Activated T-helper 1 cell treated with anti-CD3 and anti-CD28 coated beads, Interleukin-12 subunit alpha, Interleukin-12 subunit beta, Interleukin-2, Interleukin-4 antibody, amounts not matched to agents 30 ng/mL and 10 ng/mL and 1 ng/mL, durations not matched to agents 14 hours and 24 hours and 36 hours (primary cell): ENCODE measurements at regions not wholly inside any gene's neighbourhood (a gene's known extent, or its start where the extent isn't known, plus 50 kb on each side); places are given as distances from the start of the nearest gene placed in this dataset.
"Not testable (repeated sequence)": the region's sequence is repeated elsewhere in the genome, so short reads cannot be mapped to it uniquely, and the experiment has no call there.

Experiments
- DNase-seq: peaks from one replicate; pipeline ENCODE4 v3.0.0; 2021; ENCODE audit warnings: low spot score
- H3K27ac Mint-ChIP-seq: one replicate; pipeline ENCODE4 v1.8.0; 2021; ENCODE audit warnings: mild to moderate bottlenecking, mixed read lengths
- H3K27me3 Mint-ChIP-seq: one replicate; pipeline ENCODE4 v1.8.0; 2022; ENCODE audit warnings: mild to moderate bottlenecking, moderate library complexity, mixed read lengths; ENCODE audit not compliant: insufficient read depth
- H3K36me3 Mint-ChIP-seq: one replicate; pipeline ENCODE4 v1.8.0; 2021; ENCODE audit warnings: low read depth, mixed read lengths
- H3K4me1 Mint-ChIP-seq: one replicate; pipeline ENCODE4 v1.8.0; 2021; ENCODE audit warnings: low read depth, mixed read lengths
- H3K4me3 Mint-ChIP-seq: one replicate; pipeline ENCODE4 v1.8.0; 2021; ENCODE audit warnings: mild to moderate bottlenecking, moderate library complexity, mixed read lengths
- H3K9me3 Mint-ChIP-seq: one replicate; pipeline ENCODE4 v1.8.0; 2021; ENCODE audit warnings: mixed read lengths
- intact Hi-C: fragments of 100-400 bp; cut with micrococcal nuclease; formaldehyde crosslinking; loops from one replicate; pipeline ENCODE4 v1.15.1; 2024

DNA sequence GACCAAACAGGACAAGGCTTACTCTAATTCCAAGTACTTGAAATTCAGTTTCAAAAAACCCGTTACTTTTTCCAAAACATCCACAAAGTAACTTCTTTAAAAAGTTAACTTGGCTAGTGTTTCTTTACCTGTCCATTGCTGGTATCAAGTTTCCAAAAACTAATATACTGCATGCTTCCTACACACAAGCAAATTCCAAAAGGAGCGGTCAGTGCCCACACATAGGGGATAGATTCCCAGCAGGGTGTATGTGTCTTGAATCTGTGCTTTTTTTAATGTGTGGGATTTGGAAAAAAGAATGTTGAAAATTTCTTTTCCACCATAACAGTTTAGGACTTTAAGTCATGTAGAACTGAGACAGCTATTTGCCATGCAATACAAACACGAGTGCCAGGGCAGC is 367.8 kb upstream of the SOX9 start:
- no peaks in the 10 kb centered on the region for H3K27me3 Mint-ChIP-seq

DNA sequence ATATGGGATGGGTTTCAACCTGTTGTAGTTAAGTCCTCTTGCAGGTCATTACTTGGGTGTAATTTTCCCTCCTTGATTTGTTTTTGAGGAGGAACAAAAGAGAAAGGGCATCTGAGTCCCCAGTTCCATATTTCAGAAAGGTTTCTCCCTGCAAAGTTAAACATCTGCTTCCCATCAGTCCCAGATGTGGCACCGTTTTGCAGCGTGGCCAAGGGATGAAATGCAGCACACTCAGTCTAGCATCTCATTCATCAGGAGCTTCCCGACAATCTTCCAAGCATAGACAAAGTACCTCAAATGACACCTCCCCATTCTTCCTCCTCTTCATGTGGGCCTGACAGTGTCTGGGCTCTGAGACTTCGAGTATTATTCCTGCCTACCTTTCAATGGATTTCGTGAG is 363.7 kb upstream of the SOX9 start:
- Mint-ChIP-seq H3K36me3 (no peaks in the 10 kb centered on the region), H3K4me1 (no peaks in the 10 kb centered on the region), H3K27me3 (no peaks in the 10 kb centered on the region), H3K4me3 (no peak overlapping the region), H3K27ac (no peak overlapping the region), H3K9me3 (no peaks in the 10 kb centered on the region)
- no peak for DNase-seq
- intact Hi-C loops: no loop called here

More for the DNA sequence above, 367.8 kb upstream of the SOX9 start:
- intact Hi-C loops: no loop called here
- no peak for DNase-seq
- Mint-ChIP-seq H3K27ac (no peak overlapping the region), H3K4me1 (no peaks in the 10 kb centered on the region), H3K36me3 (no peaks in the 10 kb centered on the region), H3K9me3 (no peaks in the 10 kb centered on the region), H3K4me3 (no peak overlapping the region)

GRCh38 chr17:71757956-71758355 is 362.9 kb upstream of the SOX9 start:
- Mint-ChIP-seq H3K27me3 (no peaks in the 10 kb centered on the region), H3K27ac (no peak overlapping the region), H3K36me3 (no peaks in the 10 kb centered on the region), H3K9me3 (no peaks in the 10 kb centered on the region), H3K4me3 (no peak overlapping the region), H3K4me1 (no peaks in the 10 kb centered on the region)
- DNase-seq: no peak
- intact Hi-C loops: no loop called here

- H3K4me3 Mint-ChIP-seq: no peak overlapping the region
- no peaks in the 10 kb centered on the region for H3K27me3 Mint-ChIP-seq
- H3K27ac Mint-ChIP-seq: no peak overlapping the region
- H3K36me3 Mint-ChIP-seq: no peaks in the 10 kb centered on the region
- intact Hi-C loops: no loop called here
- no peak for DNase-seq
- peaks cover 2% of the 10 kb centered on the region for H3K9me3 Mint-ChIP-seq
- H3K4me1 Mint-ChIP-seq: no peaks in the 10 kb centered on the region
Measured at GRCh38 chr17:71759422-71760060, 361.3 kb upstream of the SOX9 start.

GRCh38 chr17:71760062-71760720 is 360.6 kb upstream of the SOX9 start:
- Mint-ChIP-seq H3K9me3 (peaks cover 5% of the 10 kb centered on the region), H3K36me3 (no peaks in the 10 kb centered on the region), H3K27ac (no peak overlapping the region), H3K27me3 (no peaks in the 10 kb centered on the region), H3K4me1 (no peaks in the 10 kb centered on the region), H3K4me3 (no peak overlapping the region)
- DNase-seq: no peak
- intact Hi-C loops: no loop called here

- intact Hi-C loops: no loop called here
- Mint-ChIP-seq H3K36me3 (no peaks in the 10 kb centered on the region), H3K27me3 (no peaks in the 10 kb centered on the region), H3K27ac (no peak overlapping the region), H3K9me3 (peaks cover 5% of the 10 kb centered on the region), H3K4me3 (no peak overlapping the region), H3K4me1 (no peaks in the 10 kb centered on the region)
- DNase-seq: no peak
Measured at GRCh38 chr17:71762526-71762925, 358.3 kb upstream of the SOX9 start.

DNA sequence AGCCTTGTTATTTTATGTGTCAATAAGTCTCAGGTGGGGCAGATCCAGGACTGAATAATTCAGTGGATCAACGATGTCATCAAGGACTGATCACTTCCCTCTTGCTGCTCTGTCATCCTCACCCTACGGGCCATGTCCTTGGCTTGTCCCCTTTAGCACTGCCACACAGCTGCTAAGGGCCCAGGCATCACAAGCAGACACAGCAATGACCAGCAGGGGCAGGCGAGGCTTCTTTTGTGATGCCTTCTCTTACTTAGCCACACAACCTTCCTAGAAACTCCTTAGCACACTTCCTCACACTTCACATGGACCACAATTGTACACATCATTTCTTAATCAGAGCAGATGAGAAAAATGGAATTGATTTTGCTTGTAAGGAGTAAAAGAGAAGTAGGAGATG is 356.3 kb upstream of the SOX9 start:
- Mint-ChIP-seq H3K36me3 (no peaks in the 10 kb centered on the region), H3K27me3 (no peaks in the 10 kb centered on the region), H3K4me3 (no peak overlapping the region), H3K4me1 (no peaks in the 10 kb centered on the region), H3K27ac (no peak overlapping the region), H3K9me3 (peaks cover 5% of the 10 kb centered on the region)
- DNase-seq: no peak
- intact Hi-C loops: no loop called here

DNA sequence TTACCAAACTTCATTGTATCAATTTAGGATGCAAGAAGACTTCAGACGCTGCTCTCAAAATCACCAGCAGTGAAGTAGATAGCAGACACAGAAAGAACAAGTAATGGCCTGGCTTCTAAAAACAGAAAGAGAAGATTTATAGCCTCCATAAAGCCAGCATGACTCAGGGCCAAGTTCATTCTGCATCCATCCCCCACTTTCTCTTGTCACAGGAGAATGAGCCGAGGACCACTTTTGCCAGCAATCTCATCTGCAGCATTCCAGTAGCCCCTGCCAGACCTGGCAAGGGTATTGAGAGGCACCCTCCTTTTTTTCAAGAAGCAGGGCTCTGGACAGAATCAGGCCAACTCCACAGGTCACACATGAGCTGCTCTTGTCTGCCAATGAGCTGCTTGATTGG is 355.4 kb upstream of the SOX9 start:
- no peak for DNase-seq
- intact Hi-C loops: no loop called here
- H3K36me3 Mint-ChIP-seq: no peaks in the 10 kb centered on the region
- no peaks in the 10 kb centered on the region for H3K4me1 Mint-ChIP-seq
- H3K4me3 Mint-ChIP-seq: no peak overlapping the region
- H3K27me3 Mint-ChIP-seq: no peaks in the 10 kb centered on the region
- peaks cover 5% of the 10 kb centered on the region for H3K9me3 Mint-ChIP-seq
- H3K27ac Mint-ChIP-seq: no peak overlapping the region

GRCh38 chr17:71769850-71770249 is 351.0 kb upstream of the SOX9 start:
- Mint-ChIP-seq H3K36me3 (no peaks in the 10 kb centered on the region), H3K9me3 (peaks cover 6% of the 10 kb centered on the region), H3K4me1 (no peaks in the 10 kb centered on the region), H3K4me3 (no peak overlapping the region), H3K27me3 (no peaks in the 10 kb centered on the region), H3K27ac (no peak overlapping the region)
- intact Hi-C loops: no loop called here
- no peak for DNase-seq

DNA sequence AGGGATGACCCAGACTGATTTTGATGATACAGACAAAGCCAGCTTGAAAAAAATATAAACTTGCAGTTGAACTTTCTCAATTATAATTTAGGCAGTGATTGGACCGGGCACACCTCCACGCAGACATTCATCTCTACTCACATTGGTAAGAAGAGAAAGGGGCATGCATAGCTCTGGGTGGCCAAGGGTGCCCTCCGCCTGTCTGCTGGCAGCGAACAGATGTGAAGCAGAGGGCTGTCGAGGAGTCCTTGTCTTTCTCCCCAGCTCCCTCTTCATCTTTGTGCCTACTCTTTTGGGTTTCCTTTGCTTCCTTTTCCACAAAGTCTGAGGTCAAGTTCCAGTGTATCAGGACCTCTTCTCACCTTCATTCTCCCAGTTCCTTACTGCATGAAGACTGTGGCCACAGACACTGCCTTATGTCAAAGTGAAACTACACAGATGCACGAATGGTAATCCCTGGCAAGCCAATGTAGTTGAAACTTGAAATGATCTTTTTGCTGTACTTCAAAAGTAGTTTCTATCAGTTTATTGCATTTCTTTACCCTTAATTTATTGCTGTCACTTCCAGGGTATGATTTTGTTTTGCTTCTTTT is 343.7 kb upstream of the SOX9 start:
- peaks cover 5% of the 10 kb centered on the region for H3K9me3 Mint-ChIP-seq
- intact Hi-C loops: no loop called here
- no peaks in the 10 kb centered on the region for H3K4me1 Mint-ChIP-seq
- DNase-seq: no peak
- H3K27me3 Mint-ChIP-seq: no peaks in the 10 kb centered on the region
- no peak overlapping the region for H3K27ac Mint-ChIP-seq
- no peaks in the 10 kb centered on the region for H3K36me3 Mint-ChIP-seq
- no peak overlapping the region for H3K4me3 Mint-ChIP-seq

DNA sequence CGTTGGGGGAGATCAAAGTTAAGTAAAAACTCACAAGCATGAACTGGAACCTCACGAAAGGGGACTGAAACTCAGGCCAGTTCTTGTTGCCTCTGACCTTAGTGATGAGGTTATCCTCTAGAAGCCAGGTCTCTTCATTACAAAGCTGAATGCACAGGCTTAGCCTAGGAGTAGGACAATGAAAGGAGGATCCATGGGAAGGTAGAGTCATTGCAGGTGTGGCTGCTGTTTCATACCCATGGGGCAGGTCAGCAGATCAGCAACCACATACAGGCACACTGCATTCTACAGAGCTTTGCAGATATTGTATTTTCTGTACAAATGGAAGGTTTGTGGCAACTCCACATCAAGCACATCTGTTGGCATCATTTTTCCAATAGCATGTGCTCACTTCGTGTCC is 341.3 kb upstream of the SOX9 start:
- Mint-ChIP-seq H3K9me3 (peaks cover 5% of the 10 kb centered on the region), H3K4me1 (no peaks in the 10 kb centered on the region), H3K4me3 (no peak overlapping the region), H3K27ac (no peak overlapping the region), H3K36me3 (no peaks in the 10 kb centered on the region), H3K27me3 (no peaks in the 10 kb centered on the region)
- intact Hi-C loops: no loop called here
- no peak for DNase-seq

DNA sequence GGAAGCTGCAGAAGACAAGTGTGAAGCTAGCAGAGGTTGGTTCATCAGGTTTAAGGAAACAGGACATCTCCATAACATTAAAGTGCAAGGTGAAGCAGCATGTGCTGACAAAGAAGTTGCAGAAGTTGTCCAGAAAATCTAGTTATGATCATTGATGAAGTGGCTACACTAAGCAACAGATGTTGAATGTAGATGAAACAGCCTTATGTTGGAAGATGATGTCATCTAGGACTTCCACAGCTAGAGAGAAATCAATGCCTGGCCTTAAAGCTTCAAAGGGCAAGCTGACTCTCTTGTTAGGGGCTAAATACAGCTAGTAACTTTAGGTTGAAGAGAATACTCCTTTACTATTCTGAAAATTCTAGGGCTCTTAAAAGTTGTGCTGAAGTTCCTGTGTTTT is 340.2 kb upstream of the SOX9 start:
- no peak for DNase-seq
- Mint-ChIP-seq H3K9me3 (peaks cover 10% of the 10 kb centered on the region), H3K4me3 (no peak overlapping the region), H3K4me1 (no peaks in the 10 kb centered on the region), H3K27me3 (no peaks in the 10 kb centered on the region), H3K36me3 (no peaks in the 10 kb centered on the region), H3K27ac (no peak overlapping the region)
- intact Hi-C loops: loop anchor here (10.0 kb wide), 1 partner anchor 124 kb away; no protein-coding TSS in a partner anchor

DNA sequence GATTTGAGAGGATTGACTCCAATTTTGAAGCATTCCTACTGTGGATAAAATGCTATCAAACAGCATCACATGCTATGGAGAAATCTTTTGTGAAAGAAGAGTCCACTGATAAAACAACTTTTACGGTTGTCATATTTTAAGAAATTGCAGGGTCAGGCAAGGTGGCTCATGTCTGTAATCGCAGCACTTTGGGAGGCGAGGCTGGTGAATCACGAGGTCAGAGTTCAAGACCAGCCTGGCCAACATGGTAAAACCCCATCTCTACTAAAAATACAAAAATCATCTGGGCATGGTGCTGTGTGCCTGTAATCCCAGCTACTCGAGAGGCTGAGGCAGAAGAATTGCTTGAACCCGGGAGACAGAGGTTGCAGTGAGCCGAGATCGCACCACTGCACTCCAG is 338.8 kb upstream of the SOX9 start:
- H3K9me3 Mint-ChIP-seq: peaks cover 11% of the 10 kb centered on the region
- H3K36me3 Mint-ChIP-seq, H3K4me3 Mint-ChIP-seq, DNase-seq, H3K4me1 Mint-ChIP-seq, H3K27ac Mint-ChIP-seq, H3K27me3 Mint-ChIP-seq: not testable (repeated sequence)
- intact Hi-C loops: loop anchor here (10.0 kb wide), 1 partner anchor 123 kb away; no protein-coding TSS in a partner anchor
